Stimulated activated CD4-positive, alpha-beta T cell treated with anti-CD3 and anti-CD28 coated beads, Interleukin-4, amount 100 ng/mL, for 4 hours (primary cell): ENCODE measurements at regions not wholly inside any gene's neighbourhood (a gene's known extent, or its start where the extent isn't known, plus 50 kb on each side); places are given as distances from the start of the nearest gene placed in this dataset.

Experiments
- DNase-seq, 2 experiments: peaks; one replicate each; pipeline ENCODE4 v3.0.0-alpha.2; 2020

DNA sequence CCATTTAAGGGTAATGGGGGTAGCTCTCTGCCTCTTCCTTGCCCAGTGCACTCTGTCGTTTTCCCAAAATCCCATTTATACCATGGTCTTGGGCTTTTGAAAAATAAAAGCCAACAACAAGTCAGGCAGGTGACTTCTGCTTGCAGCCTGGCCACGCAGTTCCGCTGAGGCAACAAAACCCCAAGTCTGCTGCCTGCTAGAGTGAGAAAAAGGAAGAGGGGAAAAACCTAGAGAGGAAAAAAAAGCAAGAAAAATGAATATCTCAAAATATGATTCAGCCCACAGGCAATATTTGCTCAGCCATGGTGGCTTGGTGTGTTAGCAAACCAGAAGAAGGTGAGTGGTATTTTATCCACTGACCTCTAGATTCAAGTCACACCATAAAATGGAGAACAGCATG lies 148.2 kb upstream of the FSTL4 start:
- no peak for DNase-seq

DNA sequence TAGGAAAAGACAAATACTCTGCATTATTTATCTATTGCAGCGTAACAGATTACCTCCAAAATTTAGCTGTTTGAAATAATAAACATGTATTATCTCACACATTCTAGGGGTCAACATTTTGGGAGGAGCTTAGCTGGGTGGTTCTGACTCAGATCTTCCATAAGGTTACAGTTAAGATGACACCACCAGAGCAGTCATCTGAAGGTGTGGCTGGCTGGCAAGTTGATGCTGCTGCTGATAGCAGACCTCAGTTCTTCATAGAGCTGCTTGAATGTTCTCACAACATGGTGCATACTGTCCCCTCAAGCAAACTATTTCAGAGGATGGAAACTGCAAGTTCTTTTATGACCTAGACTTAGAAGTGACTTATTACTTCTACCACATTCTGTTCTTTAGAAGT lies 146.3 kb upstream of the FSTL4 start:
- DNase-seq: no peak

DNA sequence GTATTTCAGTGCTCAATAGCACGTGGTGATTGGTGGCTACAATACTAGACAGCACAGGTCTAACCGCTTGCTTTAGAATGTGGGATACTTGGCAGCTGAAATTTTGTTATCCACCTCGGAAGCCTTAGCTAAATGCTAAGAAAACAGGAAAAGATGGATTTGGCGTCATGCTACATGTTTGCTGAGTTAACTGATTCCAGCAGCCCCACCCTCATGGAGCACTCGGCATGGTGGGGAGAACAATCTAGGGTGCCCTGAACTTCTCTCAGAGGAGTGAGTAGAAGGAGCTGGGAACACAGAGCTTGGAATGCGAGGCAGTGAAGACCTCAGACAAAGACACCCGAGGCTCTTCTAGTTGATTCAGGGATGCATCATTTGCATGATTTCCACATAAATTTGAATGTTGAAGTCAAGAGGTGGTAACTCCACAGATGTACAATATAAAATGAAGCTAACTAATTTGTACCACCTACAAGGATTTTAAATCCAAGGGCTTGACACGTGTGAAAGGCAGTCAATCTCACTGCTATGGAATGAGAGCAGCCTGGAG lies 145.1 kb upstream of the FSTL4 start:
- DNase-seq: no peak

DNA sequence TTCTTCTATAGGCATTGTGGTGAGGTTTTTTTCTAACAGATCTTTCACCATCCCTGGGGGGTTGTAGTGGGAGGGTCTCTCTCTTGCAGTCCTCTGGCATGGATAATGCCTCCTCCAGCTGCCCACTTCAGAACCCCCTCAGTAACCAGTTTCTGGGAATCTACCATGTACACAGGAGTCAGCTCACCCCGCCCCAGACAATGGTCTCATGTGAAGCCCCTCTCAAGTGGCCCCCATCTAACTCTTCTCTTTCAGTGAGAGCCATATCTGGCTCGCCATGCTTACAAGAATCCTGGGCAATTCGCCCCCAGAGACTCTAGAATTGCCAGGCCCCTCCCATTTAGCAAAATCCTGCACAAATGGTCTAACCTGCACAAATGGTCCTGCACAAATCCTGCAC lies 144.4 kb upstream of the FSTL4 start:
- DNase-seq: no peak

DNA sequence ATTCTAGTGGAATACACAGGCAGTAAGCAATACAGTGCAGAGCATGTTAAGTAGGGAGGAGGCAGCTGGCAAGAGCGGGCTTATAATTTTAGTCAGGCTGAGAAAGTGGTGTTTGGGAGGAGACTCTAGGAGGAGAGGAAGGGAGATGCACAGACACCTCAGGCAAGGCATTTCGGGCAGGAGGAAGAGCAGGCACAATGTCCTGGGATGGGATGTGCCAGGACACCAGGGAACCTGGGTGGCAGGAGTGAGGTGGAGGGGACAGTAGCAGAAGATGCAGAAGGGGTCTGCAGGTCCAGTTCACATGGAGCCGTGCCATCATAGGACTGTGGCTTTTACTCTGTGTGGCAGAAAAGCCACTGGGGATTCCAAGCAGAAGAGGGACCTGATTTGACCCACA lies 143.7 kb upstream of the FSTL4 start:
- no peak for DNase-seq

DNA sequence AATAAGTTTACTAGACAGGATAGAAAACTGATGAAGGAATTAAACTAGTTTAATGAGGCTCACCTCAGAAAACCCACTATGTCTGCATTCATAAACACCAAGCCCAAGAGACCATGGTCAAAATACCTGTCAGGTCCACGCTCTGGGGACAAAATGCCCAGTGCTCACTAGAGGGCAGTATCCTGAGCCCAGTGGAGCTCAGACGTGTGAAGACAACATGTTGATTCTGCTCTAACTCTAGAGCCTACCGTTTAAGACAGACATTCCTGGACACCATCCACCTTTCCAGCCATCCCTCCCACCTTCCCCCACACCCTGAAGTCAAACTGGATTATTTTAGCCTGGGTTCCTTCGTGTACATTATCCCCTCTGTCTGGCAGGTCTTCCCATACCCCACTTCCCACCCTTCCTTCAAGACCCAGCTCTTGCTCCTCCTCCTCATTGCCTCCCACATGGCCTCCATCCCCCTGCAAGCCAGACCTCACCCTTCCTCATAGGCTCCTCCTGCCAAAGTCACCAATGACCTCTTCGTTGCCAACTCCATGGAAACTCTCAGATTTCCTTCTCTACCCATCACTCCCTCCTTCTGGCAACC lies 142.3 kb upstream of the FSTL4 start:
- no peak for DNase-seq

DNA sequence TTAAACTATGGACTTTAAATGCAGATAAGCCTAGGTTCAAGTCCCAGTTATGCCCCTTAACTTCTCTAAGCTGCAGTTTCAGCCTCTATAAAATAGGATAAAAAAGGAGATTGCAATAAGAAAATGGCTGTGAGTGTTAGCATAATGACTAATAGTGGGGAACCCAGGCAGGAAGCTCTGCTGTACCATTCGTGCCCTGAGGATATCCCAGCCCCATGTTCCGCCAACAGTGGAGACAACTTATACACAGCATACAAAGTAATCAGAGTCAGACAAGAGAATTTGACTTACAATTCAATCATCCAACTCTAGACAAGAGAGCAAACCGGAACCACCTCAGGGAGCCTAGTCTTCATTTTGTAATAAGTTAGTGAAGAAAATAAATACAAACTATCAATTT lies 141.5 kb upstream of the FSTL4 start:
- no peak for DNase-seq

DNA sequence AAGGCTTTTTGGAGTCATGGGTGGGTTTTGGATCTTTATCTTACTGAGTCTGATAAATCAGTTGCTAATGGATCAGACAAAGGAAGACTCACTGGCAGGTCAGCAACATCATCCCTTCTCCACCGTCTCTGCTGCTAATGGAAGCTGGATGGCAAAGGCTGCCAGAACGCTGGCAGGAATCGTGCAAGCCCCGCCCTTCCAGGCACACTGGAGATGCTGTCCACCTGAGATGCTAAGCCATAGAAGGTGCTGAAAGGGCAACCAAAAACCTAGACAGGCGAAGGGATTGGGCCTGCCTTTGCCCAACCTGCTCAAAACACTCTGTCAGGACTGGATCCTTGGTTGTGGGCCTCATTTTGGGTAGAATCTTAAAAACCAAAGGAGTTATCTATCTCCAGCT lies 139.5 kb upstream of the FSTL4 start:
- DNase-seq: no peak

DNA sequence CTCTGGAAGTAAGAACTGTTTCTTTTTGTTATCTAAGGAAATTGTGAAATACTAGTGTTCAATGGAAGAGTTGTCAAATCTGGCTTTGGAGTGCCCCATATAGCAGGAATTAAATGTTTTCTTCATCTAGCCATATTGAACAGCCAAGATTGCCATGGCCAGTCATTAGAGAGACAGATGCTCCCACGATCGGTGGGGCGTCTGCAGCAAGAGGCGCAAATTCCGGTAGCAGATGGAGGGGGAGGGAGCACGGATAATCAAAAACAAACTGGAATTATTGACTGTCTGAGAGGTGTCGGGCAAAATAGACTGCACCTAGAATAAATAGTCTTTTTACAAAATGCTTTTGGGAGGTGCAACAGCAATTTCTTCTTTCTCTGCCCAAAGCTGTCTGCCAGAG lies 139.1 kb upstream of the FSTL4 start:
- DNase-seq: no peak

DNA sequence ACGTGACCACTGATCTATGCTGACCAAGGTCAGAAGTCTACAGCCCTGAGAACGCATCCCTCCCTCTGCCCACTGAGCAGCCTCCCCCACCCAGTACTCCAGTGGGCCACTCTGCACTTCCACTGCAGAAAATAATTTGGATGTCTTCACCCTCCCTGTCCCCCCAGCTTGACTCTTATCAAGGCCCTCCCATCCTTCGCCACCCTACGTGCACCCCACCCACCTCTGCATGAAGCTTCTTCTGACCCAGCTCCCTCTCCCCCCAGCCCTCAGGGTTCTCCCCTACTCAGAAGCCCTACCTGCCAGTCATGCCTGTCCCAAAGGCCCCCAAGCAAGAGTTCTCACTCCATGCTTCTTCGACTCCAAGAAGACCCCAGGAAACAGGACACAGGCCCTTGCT lies 138.5 kb upstream of the FSTL4 start:
- no peak for DNase-seq

DNA sequence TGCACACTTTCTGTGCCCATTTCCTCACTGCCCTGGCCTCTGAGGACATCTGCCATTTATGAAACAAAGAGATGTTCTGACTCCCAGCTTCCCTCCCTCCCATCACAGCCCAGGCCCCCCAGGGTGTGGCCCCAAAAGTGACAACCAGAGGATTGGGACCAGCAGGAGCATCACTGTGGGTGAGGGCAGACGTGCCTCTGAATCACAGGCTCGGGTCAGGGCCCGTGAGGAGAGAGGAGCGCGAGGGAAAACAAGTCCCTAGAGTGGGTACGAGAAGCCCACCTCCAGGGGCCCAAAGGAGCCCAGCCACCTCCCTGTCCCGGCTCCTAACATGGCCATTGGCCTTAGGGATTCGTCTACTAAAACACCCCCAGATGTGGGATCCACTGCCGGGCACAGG lies 138.0 kb upstream of the FSTL4 start:
- DNase-seq: no peak

DNA sequence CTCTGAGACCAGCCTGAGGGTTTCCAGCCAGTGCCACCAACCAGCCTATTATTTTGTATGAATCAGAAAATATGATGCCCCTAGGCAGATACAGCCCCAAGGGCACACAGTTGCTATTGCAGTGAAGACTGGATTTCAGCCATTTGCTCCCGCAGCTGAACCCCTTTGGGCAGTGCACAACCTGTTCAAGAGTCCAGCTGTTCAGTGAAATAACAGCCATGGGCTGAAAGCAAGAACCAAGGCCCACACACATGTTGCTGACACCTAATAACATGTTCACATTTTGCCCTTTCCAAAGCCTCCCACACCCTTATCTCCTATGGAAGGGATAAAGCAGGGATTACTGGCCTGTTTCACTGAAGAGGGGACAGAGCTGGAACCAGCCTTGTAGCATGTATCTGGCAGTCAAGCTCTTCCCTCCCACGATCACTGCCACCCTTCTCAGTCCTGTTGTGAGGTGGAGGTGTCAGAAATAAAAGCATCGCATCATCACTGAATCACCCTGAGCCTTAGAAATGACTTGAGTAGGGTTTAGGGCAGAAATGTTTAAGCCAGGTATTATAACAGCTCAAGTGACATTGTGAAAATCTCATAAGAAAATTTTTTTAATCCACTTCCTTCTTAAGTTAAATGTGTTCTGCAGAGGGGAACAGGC lies 137.1 kb upstream of the FSTL4 start:
- no peak for DNase-seq

DNA sequence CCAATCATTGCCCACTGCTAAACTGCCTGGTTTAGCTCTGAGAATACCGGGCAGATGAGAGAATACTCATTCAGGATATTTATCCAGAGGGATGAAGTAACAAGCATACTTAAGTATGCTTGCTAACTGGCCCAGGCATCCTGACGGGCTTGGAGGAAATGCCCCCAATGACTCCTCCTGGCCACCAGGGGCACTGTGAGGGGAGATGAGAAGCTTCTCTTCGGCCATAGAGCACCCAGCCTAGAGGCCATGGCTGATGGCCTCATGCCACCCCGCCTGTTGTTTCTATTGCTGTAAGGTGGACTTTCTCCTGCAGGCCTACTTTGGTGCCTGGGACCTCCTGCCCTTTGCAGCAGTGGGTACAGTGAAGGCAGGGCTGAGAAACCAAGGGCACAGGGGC lies 134.5 kb upstream of the FSTL4 start:
- no peak for DNase-seq

DNA sequence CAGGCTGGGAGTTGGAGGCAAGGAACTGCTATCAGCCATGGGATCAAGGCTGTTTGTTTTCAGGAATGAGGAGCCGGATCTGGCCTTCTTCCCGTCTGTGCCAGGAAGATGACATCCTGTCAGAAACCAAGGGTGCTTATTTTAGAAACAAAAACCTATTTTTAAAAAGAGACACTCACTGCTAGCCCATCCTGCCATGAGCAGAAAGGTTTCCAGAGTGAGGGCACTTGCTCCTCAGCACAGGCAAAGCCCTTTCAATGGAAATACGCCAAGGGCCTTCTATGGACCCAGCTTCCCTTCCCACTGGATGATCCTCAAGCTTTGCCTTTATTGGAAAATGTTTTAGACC lies 132.6 kb upstream of the FSTL4 start:
- DNase-seq: no peak

DNA sequence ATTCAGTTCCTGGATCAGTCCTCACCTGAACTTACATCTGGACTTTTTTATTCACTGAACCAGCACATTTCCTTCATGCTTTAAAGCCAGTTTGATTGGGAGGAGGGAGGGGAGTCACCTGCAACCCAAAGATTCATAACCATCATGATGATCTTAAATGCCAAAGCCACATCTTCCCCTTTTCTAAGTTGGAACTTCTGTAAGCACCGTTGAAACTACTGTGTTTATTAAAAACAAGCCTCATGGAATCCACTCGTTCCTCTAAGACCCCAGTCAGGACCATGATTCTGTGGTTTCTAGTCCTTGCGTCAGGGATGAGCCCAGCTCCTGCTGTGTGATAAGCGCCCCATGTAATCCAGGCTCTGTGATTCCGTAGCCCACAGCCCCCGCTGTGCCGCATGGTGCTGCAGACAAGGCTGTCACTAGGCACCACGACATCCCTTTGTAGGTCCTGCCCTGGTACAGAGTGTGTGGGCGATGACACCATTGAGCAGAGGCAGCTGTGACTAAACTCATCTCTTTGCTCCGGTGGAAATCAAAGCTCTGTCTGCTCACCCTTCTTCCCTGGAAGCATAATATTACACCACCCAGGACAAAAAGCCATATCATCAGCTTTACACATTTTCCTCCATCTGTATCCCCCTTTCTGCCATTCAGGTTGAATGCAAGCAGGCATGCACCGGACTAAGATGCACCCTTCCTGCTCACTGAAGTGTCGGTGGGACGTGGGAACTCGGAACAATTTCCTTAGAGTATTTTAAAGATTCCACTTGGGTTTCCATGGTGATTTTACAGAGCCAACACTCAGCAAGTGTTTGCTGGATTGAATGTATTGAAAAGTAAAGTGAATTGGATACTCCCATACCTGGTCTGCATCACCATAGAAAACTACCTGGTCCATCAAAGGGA lies 132.0 kb upstream of the FSTL4 start:
- DNase-seq: no peak

DNA sequence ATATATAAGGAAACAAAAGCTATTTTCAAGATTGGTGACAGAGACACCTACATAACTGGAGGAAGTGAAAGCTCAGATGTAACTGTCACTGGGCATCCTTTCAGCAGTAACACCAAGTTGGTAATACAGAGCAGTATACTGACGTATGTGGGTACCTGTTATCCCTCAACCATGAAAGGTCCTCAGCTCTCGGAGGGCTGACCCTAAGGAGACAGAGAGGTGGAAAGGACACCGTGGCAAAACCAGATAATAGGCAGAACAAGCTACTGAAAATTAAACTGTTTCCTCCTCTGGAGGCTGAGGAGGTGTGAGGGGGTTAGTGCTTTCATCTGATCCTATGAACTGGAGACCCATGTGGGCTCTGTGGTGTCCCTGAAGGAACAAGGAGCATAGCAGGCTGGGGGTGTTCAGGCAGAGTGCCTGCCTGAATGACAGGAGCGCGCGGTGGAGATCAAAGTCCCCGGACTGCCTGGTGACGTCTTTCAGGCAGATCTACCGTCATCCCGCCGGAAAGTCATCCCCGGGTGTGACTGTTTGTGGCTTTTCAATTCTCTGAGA lies 130.2 kb upstream of the FSTL4 start:
- DNase-seq: no peak

DNA sequence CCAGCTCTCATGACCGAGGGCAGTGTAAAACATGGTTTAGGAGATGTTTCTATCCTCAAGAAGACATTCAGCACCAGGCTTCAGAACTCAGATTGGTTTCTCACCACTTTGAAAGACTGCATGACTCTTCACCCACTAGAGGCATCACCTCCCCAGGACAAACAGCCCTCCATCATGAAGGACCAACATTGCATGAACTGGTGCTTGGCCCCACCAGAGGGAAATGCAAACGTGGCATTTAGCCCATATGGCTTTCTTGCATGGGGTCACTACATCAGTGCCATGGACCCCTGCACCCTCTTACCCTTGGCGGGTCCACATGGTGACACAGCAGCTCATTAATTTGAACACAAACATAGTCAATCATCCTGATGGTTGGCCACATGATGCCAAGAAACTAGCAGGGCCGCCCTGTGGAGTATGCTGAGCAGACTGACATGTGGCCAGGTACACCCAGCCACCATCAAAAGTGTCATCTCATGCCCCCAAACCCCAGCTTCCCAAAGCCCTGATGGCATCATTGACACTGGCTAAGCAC lies 129.5 kb upstream of the FSTL4 start:
- DNase-seq: no peak

DNA sequence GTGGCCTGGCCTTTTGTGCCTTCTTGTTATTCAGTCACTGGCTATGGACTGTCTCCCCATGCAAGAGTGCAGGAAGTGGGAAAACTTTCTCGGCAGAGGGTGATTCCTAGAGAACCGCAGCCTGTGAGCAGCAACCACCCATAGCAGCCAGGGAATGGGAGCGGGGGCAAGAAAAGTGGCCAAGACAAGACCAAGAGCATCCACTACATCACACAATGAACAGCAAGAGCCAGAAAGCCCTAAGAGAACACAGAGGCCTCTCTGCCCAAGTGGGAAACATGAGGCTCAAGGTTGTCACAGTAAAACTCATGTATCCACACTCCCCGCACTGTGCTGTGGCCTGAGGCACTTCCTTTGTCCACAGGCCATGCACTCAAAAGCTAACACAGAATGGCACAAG lies 129.1 kb upstream of the FSTL4 start:
- DNase-seq: no peak

DNA sequence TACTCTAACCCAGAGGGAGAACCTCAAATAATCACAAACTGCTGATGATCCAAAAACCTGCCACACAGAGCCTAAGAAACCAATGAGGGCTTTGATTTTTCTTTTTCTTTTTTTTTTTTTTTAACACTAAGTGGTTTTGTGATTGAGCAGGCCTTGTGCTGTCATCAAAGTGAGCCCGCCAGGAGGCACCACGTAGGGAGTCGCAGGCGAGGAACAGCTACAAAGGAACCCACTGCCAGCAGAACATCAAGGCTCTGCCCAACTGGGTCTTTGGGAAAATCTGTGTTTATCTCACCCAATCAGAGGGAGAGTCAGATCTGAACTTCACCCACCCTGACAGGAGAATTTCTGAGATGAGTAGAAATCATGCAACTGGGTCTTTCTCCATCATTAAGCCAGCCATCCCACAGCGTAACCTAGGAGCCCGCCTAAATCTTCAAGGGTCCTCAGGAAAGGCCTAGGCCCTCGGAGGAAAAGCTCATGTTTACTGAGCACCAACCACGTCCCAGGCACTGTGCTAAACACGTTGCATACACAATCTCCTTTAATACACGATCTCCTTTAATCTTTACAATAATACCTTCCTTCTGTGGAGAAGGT lies 126.9 kb upstream of the FSTL4 start:
- no peak for DNase-seq

DNA sequence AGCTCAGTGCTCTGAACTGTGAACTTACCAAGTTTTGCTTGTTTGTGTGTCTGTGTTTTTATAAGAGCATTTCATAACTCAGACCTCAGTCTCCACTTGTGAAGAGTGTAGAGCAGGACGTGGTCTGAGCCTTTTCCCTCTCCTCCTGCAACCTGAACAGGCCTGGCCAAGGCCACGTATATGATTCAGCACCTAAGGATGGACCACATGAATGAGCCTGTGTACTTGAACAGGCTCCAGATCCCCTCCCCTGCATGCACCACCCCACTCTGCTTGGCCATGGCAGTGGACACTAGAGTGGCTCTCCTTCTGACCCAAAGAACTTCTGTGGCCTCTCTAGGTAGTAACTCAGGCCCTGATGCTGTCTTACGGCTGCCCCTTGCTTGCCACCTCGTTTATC lies 125.9 kb upstream of the FSTL4 start:
- no peak for DNase-seq

DNA sequence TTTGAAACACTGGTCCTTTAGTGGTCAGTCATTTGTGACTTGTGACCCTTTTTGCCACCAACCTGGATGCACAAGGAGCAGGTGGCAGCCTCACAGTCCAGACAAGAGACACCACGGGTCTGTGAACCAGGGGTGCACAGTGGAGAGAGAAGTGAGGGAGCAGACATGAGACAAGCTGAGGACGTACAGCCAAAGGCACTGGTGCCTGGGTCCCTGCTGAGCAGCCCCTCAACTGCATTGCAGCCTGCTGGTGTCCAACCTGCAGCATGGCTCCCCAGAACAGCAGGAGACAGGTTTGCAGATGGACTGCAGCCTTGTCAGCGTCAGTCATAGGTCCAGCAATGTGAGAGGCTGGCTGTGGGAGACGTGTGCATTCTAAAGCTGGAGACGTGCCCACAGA lies 124.2 kb upstream of the FSTL4 start:
- no peak for DNase-seq

DNA sequence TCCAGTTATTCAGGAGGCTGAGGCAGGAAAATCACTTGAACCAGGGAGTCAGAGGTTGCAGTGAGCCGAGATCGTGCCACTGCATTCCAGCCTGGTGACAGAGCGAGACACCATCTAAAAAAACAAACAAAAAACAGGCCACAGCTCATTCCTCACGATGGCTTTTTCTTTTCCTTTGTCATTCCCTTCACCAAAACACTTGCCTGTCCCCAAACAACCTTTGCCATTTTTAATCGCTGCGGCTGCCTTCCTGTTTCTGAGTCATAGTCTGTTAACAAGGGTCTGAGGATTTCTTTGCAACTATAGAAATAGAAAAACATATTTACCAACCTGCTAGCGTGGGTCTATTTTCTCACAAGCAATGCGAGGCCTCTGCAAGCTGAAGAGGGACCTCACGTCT lies 123.0 kb upstream of the FSTL4 start:
- no peak for DNase-seq

DNA sequence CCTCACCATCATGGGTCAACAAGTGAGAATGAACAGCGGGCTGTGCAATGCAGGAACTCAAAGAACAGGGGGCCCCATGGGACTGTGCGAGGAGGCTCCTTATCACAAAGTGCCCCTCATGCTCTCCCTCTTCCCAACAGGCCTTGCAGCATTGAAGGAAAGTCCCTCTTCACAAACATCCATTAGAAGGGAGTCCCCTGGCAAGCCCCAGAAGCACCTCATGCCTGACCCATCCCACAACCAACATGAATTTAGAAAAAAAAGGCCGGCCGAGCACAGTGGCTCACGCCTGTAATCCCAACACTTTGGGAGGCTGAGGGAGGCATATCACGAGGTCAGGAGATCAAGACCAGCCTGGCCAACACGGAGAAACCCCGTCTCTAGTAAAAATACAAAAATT lies 122.6 kb upstream of the FSTL4 start:
- DNase-seq: no peak
